DMS53 (cell line): ENCODE measurements at regions not wholly inside any gene's neighbourhood (a gene's known extent, or its start where the extent isn't known, plus 50 kb on each side); places are given as distances from the start of the nearest gene placed in this dataset.
A peak's percentile ranks its signal among the peaks of the same experiment; 100 is the strongest.

Experiments used
- DNase-seq: peaks from one replicate; lab custom pipeline; 2025; lab: John Stamatoyannopoulos, UW

- no peak for DNase-seq
Observed at GRCh38 chr14:71709987-71710386, 222.2 kb upstream of the RGS6 start.

GRCh38 chr14:71711125-71711524 lies 221.1 kb upstream of the RGS6 start:
- DNase-seq: no peak

GRCh38 chr14:71711619-71712018 lies 220.6 kb upstream of the RGS6 start:
- no peak for DNase-seq

GRCh38 chr14:71712478-71712877 lies 219.8 kb upstream of the RGS6 start:
- DNase-seq: no peak

GRCh38 chr14:71713016-71713415 lies 219.2 kb upstream of the RGS6 start:
- DNase-seq: no peak

- no peak for DNase-seq
Observed at GRCh38 chr14:71713451-71713850, 218.8 kb upstream of the RGS6 start.

- no peak for DNase-seq
Observed at GRCh38 chr14:71714225-71714624, 218.0 kb upstream of the RGS6 start.

GRCh38 chr14:71716041-71716772 lies 216.0 kb upstream of the RGS6 start:
- DNase-seq: no peak

GRCh38 chr14:71720978-71721624 lies 211.1 kb upstream of the RGS6 start:
- peak; percentile 64 for DNase-seq

GRCh38 chr14:71721791-71722190 lies 210.4 kb upstream of the RGS6 start:
- no peak for DNase-seq

- no peak for DNase-seq
Observed at GRCh38 chr14:71722885-71723284, 209.3 kb upstream of the RGS6 start.

GRCh38 chr14:71725922-71726579 lies 206.2 kb upstream of the RGS6 start:
- DNase-seq: no peak

GRCh38 chr14:71726580-71727021 lies 205.6 kb upstream of the RGS6 start:
- DNase-seq: no peak

GRCh38 chr14:71728386-71728785 lies 203.8 kb upstream of the RGS6 start:
- no peak for DNase-seq

- no peak for DNase-seq
Observed at GRCh38 chr14:71729596-71729995, 202.6 kb upstream of the RGS6 start.

GRCh38 chr14:71730471-71730870 lies 201.8 kb upstream of the RGS6 start:
- DNase-seq: no peak

- no peak for DNase-seq
Observed at GRCh38 chr14:71731096-71731495, 201.1 kb upstream of the RGS6 start.

GRCh38 chr14:71733210-71733883 lies 198.9 kb upstream of the RGS6 start:
- DNase-seq: no peak

GRCh38 chr14:71734076-71734475 lies 198.2 kb upstream of the RGS6 start:
- no peak for DNase-seq

GRCh38 chr14:71734885-71735284 lies 197.3 kb upstream of the RGS6 start:
- no peak for DNase-seq

GRCh38 chr14:71737760-71738159 lies 194.5 kb upstream of the RGS6 start:
- no peak for DNase-seq

GRCh38 chr14:71739273-71739990 lies 192.8 kb upstream of the RGS6 start:
- DNase-seq: peak; percentile 64
